Ovary (tissue), 7 donors: ENCODE measurements at regions not wholly inside any gene's neighbourhood (a gene's known extent, or its start where the extent isn't known, plus 50 kb on each side); places are given as distances from the start of the nearest gene placed in this dataset.

ENCODE experiments used
- DNase-seq, 5 donors: peaks; one replicate each; pipeline ENCODE4 v3.0.0-alpha.2; 2019 to 2020
- H3K27ac ChIP-seq, 2 donors: fragments of 200-600 bp; one replicate each; pipeline versions ENCODE4 v1.5.1 to v1.8.0; 2019 to 2022
- H3K27me3 ChIP-seq: fragments of 200-600 bp; one replicate; pipeline ENCODE4 v1.8.0; 2022
- H3K36me3 ChIP-seq: fragments of 200-600 bp; sonication (generic); one replicate; pipeline ENCODE4 v1.5.1; 2019
- H3K4me1 ChIP-seq: one replicate; pipeline ENCODE4 v1.8.1; 2013; ENCODE audit warnings: mild to moderate bottlenecking, moderate library complexity; ENCODE audit not compliant: insufficient read depth
- H3K4me3 ChIP-seq: fragments of 200-600 bp; sonication (generic); one replicate; pipeline ENCODE4 v1.5.1; 2017
- H3K9me3 ChIP-seq, 2 donors: fragments of 200-600 bp in 1 of 2; sonication (generic) in 1 of 2; one replicate each; pipeline versions ENCODE4 v1.5.1 to v1.8.1; 2013 to 2019; ENCODE audit warnings: mild to moderate bottlenecking in 1 of 2, moderate library complexity in 1 of 2
- CTCF ChIP-seq, 3 donors: fragments of 450-650 bp in 2 of 3; fragments of 200-600 bp in 1 of 3; IDR thresholded peaks; one replicate each; pipeline versions ENCODE4 v1.5.1 to v1.8.0; 2016 to 2022; ENCODE audit warnings: antibody characterized with exemption in 3 of 3, mild to moderate bottlenecking in 1 of 3
- EP300 ChIP-seq: sonication (generic); formaldehyde crosslinking; IDR thresholded peaks from one replicate; pipeline ENCODE4 v1.6.1; 2017; ENCODE audit warnings: antibody characterized with exemption
- POLR2A ChIP-seq: fragments of 450-650 bp; IDR thresholded peaks from one replicate; pipeline ENCODE4 v1.6.1; 2017; ENCODE audit warnings: antibody characterized with exemption, mild to moderate bottlenecking, moderate library complexity
- WGBS, 3 donors: extraction: QIAGEN DNeasy Blood & Tissue Kit in 1 of 3; methylation state at CpG; one replicate each; pipeline versions ENCODE4 v1.1.5 to v1.1.7; 2013 to 2017; 5-methylcytosine and 5-hydroxymethylcytosine counted together
- intact Hi-C, 4 donors: fragments of 100-400 bp; cut with DNase I; formaldehyde crosslinking; loops; one replicate each; pipeline versions ENCODE4 v1.11.0 to v1.15.1; 2022 to 2023
- donor health status: DM: no; HTN: no; CAD: no; lungs with moderate emphysema.
- donor health status: DM: no; HTN: no; CAD: no.
- donor health status: Bipolar disorder and iron deficiency.
- donor health status: DM: no; HTN: no; CAD: no.
- donor health status: DM: yes; HTN: yes; CAD: no.

- Histone ChIP-seq H3K27ac (no peak overlapping the region), H3K4me1 (no peaks in the 10 kb centered on the region), H3K4me3 (no peak overlapping the region), H3K27me3 (no peaks in the 10 kb centered on the region), H3K9me3 (no peaks in the 10 kb centered on the region), H3K36me3 (no peaks in the 10 kb centered on the region)
- TF ChIP-seq EP300 (no peak), CTCF (IDR thresholded peaks at IDR 0.05) (no peak), POLR2A (no peak)
- WGBS, 3 donors, result 39 to 62% (median 50%) methylated on average over 1 of the region's 1 CpG
- DNase-seq, result no peak
- intact Hi-C loops, result no loop called here
Measured at GRCh38 chr1:216997831-216998230, 274.6 kb upstream of the ESRRG start.

- H3K4me1 ChIP-seq, result no peaks in the 10 kb centered on the region
- H3K4me3 ChIP-seq, result no peak overlapping the region
- no peaks in the 10 kb centered on the region for H3K27me3 ChIP-seq
- TF ChIP-seq POLR2A, result no peak
- TF ChIP-seq EP300, result no peak
- TF ChIP-seq CTCF (IDR thresholded peaks at IDR 0.05), result no peak
- no peaks in the 10 kb centered on the region for H3K36me3 ChIP-seq
- H3K9me3 ChIP-seq, result no peaks in the 10 kb centered on the region
- H3K27ac ChIP-seq, result no peak overlapping the region
- intact Hi-C loops, result no loop called here
- DNase-seq, result no peak
- 18 to 28% (median 25%) methylated on average over 3 of the region's 3 CpGs for WGBS, 3 donors
Measured at GRCh38 chr1:216997069-216997468, 273.8 kb upstream of the ESRRG start.

GRCh38 chr1:216984536-216984935 is 261.3 kb upstream of the ESRRG start:
- no peak for TF ChIP-seq CTCF (IDR thresholded peaks at IDR 0.05)
- TF ChIP-seq EP300, result no peak
- no peak for TF ChIP-seq POLR2A
- Histone ChIP-seq H3K9me3 (no peaks in the 10 kb centered on the region), H3K4me3 (no peak overlapping the region), H3K4me1 (no peaks in the 10 kb centered on the region), H3K27me3 (no peaks in the 10 kb centered on the region), H3K27ac (no peak overlapping the region), H3K36me3 (no peaks in the 10 kb centered on the region)
- WGBS, 3 donors, result 21 to 23% (median 23%) methylated on average over 1 of the region's 1 CpG
- DNase-seq, result no peak
- intact Hi-C loops, result no loop called here

- 70 to 75% (median 74%) methylated on average over 6 of the region's 6 CpGs for WGBS, 3 donors
- Histone ChIP-seq H3K4me1 (no peaks in the 10 kb centered on the region), H3K27ac (no peak overlapping the region), H3K4me3 (no peak overlapping the region), H3K36me3 (no peaks in the 10 kb centered on the region), H3K9me3 (no peaks in the 10 kb centered on the region), H3K27me3 (no peaks in the 10 kb centered on the region)
- intact Hi-C loops, result no loop called here
- no peak for DNase-seq
- TF ChIP-seq EP300 (no peak), CTCF (IDR thresholded peaks at IDR 0.05) (no peak), POLR2A (no peak)
Measured at GRCh38 chr1:216983823-216984222, 260.6 kb upstream of the ESRRG start.

- Histone ChIP-seq H3K36me3 (no peaks in the 10 kb centered on the region), H3K4me1 (no peaks in the 10 kb centered on the region), H3K9me3 (no peaks in the 10 kb centered on the region), H3K27ac (no peak overlapping the region), H3K27me3 (no peaks in the 10 kb centered on the region), H3K4me3 (no peak overlapping the region)
- DNase-seq, result no peak
- intact Hi-C loops, result no loop called here
- no peak for TF ChIP-seq EP300
- TF ChIP-seq CTCF (IDR thresholded peaks at IDR 0.05), result no peak
- no peak for TF ChIP-seq POLR2A
- 39 to 45% (median 41%) methylated on average over 3 of the region's 3 CpGs for WGBS, 3 donors
Measured at GRCh38 chr1:216961516-216961915, 238.3 kb upstream of the ESRRG start.
